Karpas-422 (cell line): ENCODE measurements at regions not wholly inside any gene's neighbourhood (a gene's known extent, or its start where the extent isn't known, plus 50 kb on each side); places are given as distances from the start of the nearest gene placed in this dataset.

Experiments
- DNase-seq: peaks from one replicate; pipeline ENCODE4 v3.0.0-alpha.2; 2015
- H2AFZ ChIP-seq: fragments of 200-600 bp; sonication (generic); 2 replicates; pipeline ENCODE4 v1.6.1; 2014; ENCODE audit warnings: antibody characterized with exemption, low read length, mixed read lengths
- H3K27ac ChIP-seq: fragments of 200-600 bp; sonication (generic); 2 replicates; pipeline ENCODE4 v1.5.1; 2014; ENCODE audit warnings: mild to moderate bottlenecking, low read length, moderate library complexity
- H3K27me3 ChIP-seq: fragments of 200-600 bp; sonication (generic); 2 replicates; pipeline ENCODE4 v1.6.1; 2014; ENCODE audit warnings: low read length, mixed read lengths
- H3K36me3 ChIP-seq: fragments of 200-600 bp; sonication (generic); 2 replicates; pipeline ENCODE4 v1.6.1; 2014; ENCODE audit warnings: low read length, mixed read lengths; ENCODE audit not compliant: insufficient read depth
- H3K4me1 ChIP-seq: fragments of 200-600 bp; sonication (generic); 2 replicates; pipeline ENCODE4 v1.6.1; 2014; ENCODE audit warnings: mild to moderate bottlenecking, low read length, mixed read lengths
- H3K4me2 ChIP-seq: fragments of 200-600 bp; sonication (generic); 2 replicates; pipeline ENCODE4 v1.6.1; 2014; ENCODE audit warnings: low read length, low read depth, mild to moderate bottlenecking; ENCODE audit not compliant: poor library complexity, severe bottlenecking
- H3K4me3 ChIP-seq: fragments of 200-600 bp; sonication (generic); 2 replicates; pipeline ENCODE4 v1.5.1; 2014; ENCODE audit warnings: mild to moderate bottlenecking, antibody characterized with exemption, low read length, mixed read lengths
- H3K79me2 ChIP-seq: fragments of 200-600 bp; sonication (generic); 2 replicates; pipeline ENCODE4 v1.6.1; 2014; ENCODE audit warnings: mild to moderate bottlenecking, low read length, mixed read lengths
- H3K9ac ChIP-seq: fragments of 200-600 bp; sonication (generic); 2 replicates; pipeline ENCODE4 v1.6.0; 2014; ENCODE audit warnings: low read length
- H3K9me2 ChIP-seq: fragments of 200-600 bp; sonication (generic), shearing (Covaris generic); replicated peaks from 2 replicates; pipeline ENCODE4 v1.6.0; 2014; ENCODE audit warnings: mild to moderate bottlenecking, low read length, moderate library complexity; ENCODE audit not compliant: insufficient read depth
- H3K9me3 ChIP-seq: fragments of 300-700, 200-600 bp; sonication (generic); 2 replicates; pipeline ENCODE4 v1.6.1; 2014; ENCODE audit warnings: low read length, mixed read lengths
- H4K20me1 ChIP-seq: fragments of 200-600 bp; sonication (generic); 2 replicates; pipeline ENCODE4 v1.6.1; 2014; ENCODE audit warnings: mild to moderate bottlenecking, antibody characterized with exemption, low read length, low read depth; ENCODE audit not compliant: insufficient read depth

DNA sequence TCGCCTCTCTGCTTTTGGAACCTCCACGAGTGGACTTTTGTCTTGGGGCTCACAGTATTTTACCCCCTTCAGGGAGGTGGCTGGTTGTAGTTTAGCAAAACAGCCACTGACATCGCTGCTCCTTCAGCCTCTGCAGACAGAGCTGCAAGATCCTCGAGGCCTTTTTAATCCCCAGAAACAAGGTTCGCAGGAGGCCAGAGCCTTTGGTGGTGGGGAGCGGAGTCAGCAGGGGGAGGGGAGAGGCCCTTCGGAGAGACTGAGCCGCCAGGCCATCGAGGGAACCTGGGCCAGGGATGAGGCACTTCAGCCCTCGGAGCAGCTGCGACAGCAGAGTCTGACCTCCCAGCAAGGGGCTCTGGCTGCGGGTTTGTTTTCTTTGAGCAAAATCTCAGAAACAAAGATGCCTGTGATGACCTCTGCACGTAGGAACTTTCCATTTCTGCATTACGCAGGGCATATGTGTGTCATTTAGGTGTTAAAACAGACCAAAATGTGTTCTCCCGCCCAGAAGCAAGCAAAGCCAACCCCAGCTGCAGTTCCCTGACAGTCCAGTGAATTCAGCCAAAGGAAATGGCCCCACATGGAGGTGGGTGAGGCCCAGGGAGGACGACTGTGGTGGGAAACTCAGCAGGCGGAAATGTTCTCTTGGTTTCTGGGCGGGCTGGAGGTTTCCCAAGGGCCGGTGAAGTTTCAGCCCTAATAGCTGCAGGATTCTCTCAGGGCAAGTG, 171.2 kb upstream of the SULF2 start:
- DNase-seq, result no peak
- H3K4me2 ChIP-seq, result no peak overlapping the region

DNA sequence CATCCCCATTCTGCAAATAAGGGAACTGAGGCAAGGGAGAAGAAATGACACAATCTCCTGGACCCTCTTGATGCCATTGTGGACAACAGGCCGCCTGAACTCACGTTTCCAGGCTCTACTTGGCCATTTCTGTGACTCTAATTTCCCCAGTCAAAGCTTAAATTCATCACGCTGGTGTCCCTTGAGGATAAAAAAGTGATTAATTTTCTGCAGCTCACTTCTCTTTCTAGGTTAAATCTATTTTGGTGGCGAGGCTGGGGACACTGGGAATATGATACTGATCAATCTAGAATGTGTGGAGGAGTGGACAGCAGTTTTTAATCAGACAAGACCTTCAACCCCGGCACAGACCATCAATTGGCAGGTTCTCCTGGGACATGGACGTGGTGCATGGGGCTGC, 168.2 kb upstream of the SULF2 start:
- Histone ChIP-seq H3K4me3 (no peak overlapping the region), H3K4me2 (no peak overlapping the region), H4K20me1 (no peaks in the 10 kb centered on the region), H2AFZ (no peak overlapping the region), H3K9me3 (no peaks in the 10 kb centered on the region), H3K27ac (no peak overlapping the region), H3K9ac (no peak overlapping the region), H3K9me2 (no peaks in the 10 kb centered on the region), H3K27me3 (no peaks in the 10 kb centered on the region), H3K79me2 (no peaks in the 10 kb centered on the region), H3K36me3 (no peaks in the 10 kb centered on the region), H3K4me1 (no peaks in the 10 kb centered on the region)
- no peak for DNase-seq

More for the DNA sequence above, 171.2 kb upstream of the SULF2 start:
- no peaks in the 10 kb centered on the region for H3K9me2 ChIP-seq
- H3K4me1 ChIP-seq, result no peaks in the 10 kb centered on the region
- no peak overlapping the region for H3K9ac ChIP-seq
- H2AFZ ChIP-seq, result no peak overlapping the region
- H4K20me1 ChIP-seq, result no peaks in the 10 kb centered on the region
- H3K36me3 ChIP-seq, result no peaks in the 10 kb centered on the region
- H3K9me3 ChIP-seq, result no peaks in the 10 kb centered on the region
- H3K4me3 ChIP-seq, result no peak overlapping the region
- H3K79me2 ChIP-seq, result no peaks in the 10 kb centered on the region
- H3K27me3 ChIP-seq, result 0 out of 2 replicates have a peak, but pooled peaks cover 2% of the 10 kb centered on the region
- H3K27ac ChIP-seq, result no peak overlapping the region

DNA sequence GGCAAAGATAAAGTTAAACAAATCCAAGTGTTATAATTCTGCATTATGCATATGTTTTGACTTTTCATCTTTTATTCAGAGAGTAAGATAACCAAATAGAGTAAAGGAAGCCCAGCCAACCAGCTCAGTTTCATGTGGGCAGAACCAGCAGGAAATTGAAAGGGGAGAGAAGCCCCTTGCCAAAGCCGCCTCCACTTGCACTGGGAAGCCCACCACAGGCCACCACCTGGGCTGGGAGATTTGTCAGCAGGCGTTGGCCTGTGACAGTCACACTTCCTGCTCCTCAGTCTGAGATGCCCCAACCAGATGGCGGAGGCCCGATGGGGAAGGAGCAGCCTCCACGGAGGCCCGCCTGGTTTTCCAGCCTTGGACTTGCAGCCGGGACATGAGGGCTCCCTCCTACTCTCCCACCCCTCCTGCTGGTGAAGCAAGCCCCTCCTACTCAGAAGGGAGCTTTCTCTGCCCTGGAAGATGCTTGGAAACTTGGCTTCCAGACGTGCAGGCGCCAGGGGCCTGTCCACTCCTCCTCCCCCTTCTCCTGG, 166.8 kb upstream of the SULF2 start:
- DNase-seq, result no peak

DNA sequence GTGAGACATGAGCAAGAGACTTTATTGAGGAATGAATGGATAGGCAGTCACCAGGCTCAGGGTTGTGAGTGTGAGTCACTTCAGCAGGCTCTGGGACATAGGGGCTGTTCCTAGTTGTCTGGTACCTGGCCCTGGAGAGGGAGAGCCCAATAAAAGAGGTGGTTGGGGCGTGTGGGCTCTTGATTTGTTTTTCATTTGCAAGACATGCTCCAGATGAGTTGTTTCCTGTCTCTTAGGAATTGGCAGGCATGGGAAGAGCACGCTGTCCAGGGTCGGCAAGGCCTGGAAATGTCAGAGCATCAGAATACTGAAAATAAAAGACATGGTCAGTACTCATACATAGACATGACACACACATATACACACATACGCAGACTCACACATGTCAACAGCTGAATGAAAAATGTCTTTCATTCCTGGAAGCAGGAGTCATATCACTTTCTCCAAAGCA, 166.3 kb upstream of the SULF2 start:
- no peak overlapping the region for H3K4me2 ChIP-seq

More for the DNA sequence above, 166.8 kb upstream of the SULF2 start:
- Histone ChIP-seq H3K9ac (no peak overlapping the region), H3K27me3 (no peaks in the 10 kb centered on the region), H3K79me2 (no peaks in the 10 kb centered on the region), H3K9me2 (no peaks in the 10 kb centered on the region), H3K9me3 (no peaks in the 10 kb centered on the region), H3K36me3 (no peaks in the 10 kb centered on the region), H3K4me3 (no peak overlapping the region), H3K4me2 (no peak overlapping the region), H3K27ac (no peak overlapping the region), H2AFZ (no peak overlapping the region), H3K4me1 (no peaks in the 10 kb centered on the region), H4K20me1 (no peaks in the 10 kb centered on the region)

DNA sequence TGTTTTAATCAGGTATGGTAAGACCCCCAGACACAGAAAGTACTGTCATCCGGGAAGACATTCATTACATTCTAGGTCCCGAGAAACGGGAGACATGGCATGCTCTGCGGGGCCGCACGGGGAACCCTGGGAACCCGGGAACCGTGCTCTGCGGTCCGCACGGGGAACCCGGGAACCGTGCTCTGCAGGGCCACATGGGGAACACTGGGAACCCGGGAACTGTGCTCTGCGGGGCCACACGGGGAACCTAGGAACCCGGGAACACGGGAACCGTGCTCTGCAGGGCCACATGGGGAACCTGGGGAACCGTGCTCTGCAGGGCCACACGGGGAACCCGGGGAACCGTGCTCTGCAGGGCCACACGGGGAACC, 165.6 kb upstream of the SULF2 start:
- no peak overlapping the region for H3K4me2 ChIP-seq
- no peaks in the 10 kb centered on the region for H3K79me2 ChIP-seq
- H3K36me3 ChIP-seq, result no peaks in the 10 kb centered on the region
- H3K9ac ChIP-seq, result no peak overlapping the region
- no peak overlapping the region for H2AFZ ChIP-seq
- no peaks in the 10 kb centered on the region for H4K20me1 ChIP-seq
- no peak for DNase-seq
- no peak overlapping the region for H3K27ac ChIP-seq
- no peaks in the 10 kb centered on the region for H3K4me1 ChIP-seq
- no peaks in the 10 kb centered on the region for H3K9me3 ChIP-seq
- no peaks in the 10 kb centered on the region for H3K27me3 ChIP-seq
- no peaks in the 10 kb centered on the region for H3K9me2 ChIP-seq
- H3K4me3 ChIP-seq, result no peak overlapping the region

More for the DNA sequence above, 166.3 kb upstream of the SULF2 start:
- no peak overlapping the region for H3K27ac ChIP-seq
- H3K9me2 ChIP-seq, result no peaks in the 10 kb centered on the region
- no peaks in the 10 kb centered on the region for H3K4me1 ChIP-seq
- no peak overlapping the region for H3K9ac ChIP-seq
- no peaks in the 10 kb centered on the region for H3K79me2 ChIP-seq
- H3K27me3 ChIP-seq, result no peaks in the 10 kb centered on the region
- H2AFZ ChIP-seq, result no peak overlapping the region
- DNase-seq, result no peak
- H4K20me1 ChIP-seq, result no peaks in the 10 kb centered on the region
- H3K36me3 ChIP-seq, result no peaks in the 10 kb centered on the region
- H3K9me3 ChIP-seq, result no peaks in the 10 kb centered on the region
- H3K4me3 ChIP-seq, result no peak overlapping the region

DNA sequence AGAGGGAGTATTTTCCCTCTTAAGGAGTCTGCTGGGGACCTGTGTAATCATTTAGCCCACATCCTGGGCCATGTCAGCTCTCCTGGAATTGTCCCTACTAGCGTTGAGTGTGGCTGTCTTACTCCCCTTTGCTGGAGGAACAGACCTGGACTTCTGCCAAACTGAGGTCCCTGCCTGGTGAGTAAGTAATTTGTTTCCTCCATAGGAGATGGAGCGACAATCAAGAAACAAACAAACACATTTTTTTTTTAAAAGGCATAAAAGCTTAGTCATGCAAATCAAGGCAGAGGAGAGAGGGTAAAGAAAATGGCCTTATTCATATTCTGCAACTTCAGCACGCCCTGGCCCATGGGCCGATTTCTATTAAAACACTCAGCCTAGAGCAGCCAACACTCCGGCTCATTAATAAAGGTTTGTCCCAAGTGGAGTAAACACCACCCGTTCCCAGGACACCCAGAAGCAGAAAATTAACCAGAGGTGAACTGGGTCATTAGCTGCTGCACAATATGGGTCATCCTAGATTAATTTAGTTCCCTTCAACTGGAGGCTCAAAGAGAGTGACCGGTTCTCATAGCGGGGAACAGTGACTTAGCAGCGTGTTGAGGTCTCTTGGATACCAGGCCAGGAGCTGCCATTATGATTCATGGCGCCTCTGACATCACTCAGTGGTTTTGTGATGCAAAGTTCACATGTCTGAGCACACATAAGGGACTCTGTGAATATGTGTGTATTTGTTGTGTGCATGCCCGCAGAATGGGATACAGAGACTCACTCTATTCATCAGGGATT, 165.0 kb upstream of the SULF2 start:
- Histone ChIP-seq H3K9me3 (no peaks in the 10 kb centered on the region), H3K4me1 (no peaks in the 10 kb centered on the region), H3K9me2 (no peaks in the 10 kb centered on the region), H3K9ac (no peak overlapping the region), H3K79me2 (no peaks in the 10 kb centered on the region), H3K27ac (no peak overlapping the region), H3K4me3 (no peak overlapping the region), H4K20me1 (no peaks in the 10 kb centered on the region), H3K36me3 (no peaks in the 10 kb centered on the region), H3K4me2 (no peak overlapping the region), H3K27me3 (no peaks in the 10 kb centered on the region), H2AFZ (no peak overlapping the region)
- DNase-seq, result no peak

DNA sequence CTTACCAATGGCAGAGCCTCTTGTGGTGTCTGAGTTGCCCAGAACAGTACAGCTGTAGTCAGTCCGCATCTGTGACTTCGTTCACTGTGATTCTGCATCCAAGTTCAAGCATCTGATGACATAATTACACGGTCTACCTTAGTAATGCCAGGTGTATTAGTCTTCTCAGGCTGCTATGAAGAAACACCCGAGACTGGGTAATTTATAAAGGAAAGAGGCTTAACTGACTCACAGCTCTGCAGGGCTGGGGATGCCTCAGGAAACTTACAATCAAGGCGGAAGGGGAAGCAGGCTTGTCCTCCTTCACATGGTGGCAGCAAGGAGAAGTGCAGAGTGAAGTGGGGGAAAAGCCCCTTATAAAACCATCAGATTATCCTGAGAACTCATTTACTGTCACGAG, 163.9 kb upstream of the SULF2 start:
- no peaks in the 10 kb centered on the region for H3K79me2 ChIP-seq
- H3K36me3 ChIP-seq, result no peaks in the 10 kb centered on the region
- H3K4me2 ChIP-seq, result no peak overlapping the region
- no peak for DNase-seq
- no peak overlapping the region for H3K9ac ChIP-seq
- H3K4me1 ChIP-seq, result no peaks in the 10 kb centered on the region
- no peak overlapping the region for H3K27ac ChIP-seq
- H3K4me3 ChIP-seq, result no peak overlapping the region
- no peaks in the 10 kb centered on the region for H4K20me1 ChIP-seq
- no peaks in the 10 kb centered on the region for H3K27me3 ChIP-seq
- no peak overlapping the region for H2AFZ ChIP-seq
- no peaks in the 10 kb centered on the region for H3K9me3 ChIP-seq
- no peaks in the 10 kb centered on the region for H3K9me2 ChIP-seq

DNA sequence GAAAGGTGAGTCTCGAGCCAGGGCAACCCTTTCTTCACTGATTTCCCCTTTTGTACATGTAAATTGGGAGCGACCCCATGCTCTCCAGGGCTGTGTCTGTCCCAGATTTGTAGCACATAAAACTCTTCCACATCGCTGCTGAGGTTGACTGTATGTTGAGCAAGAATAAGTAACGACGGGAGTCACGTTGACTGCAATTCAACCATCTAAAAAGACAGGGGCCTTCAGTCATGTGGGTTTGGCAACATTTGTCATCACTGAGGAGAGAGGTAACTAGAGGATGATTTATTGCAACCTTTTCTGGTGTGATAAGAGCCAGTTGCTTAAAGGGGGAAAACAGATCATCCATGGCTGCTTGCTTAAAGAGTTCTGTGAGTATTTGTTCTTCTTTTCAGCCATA, 159.4 kb upstream of the SULF2 start:
- H3K79me2 ChIP-seq, result no peaks in the 10 kb centered on the region
- no peaks in the 10 kb centered on the region for H3K9me3 ChIP-seq

More for the DNA sequence above, 159.4 kb upstream of the SULF2 start:
- Histone ChIP-seq H4K20me1 (no peaks in the 10 kb centered on the region), H3K4me3 (no peak overlapping the region), H2AFZ (no peak overlapping the region), H3K27ac (no peak overlapping the region), H3K4me2 (no peak overlapping the region), H3K36me3 (no peaks in the 10 kb centered on the region), H3K27me3 (no peaks in the 10 kb centered on the region), H3K4me1 (no peaks in the 10 kb centered on the region), H3K9ac (no peak overlapping the region), H3K9me2 (no peaks in the 10 kb centered on the region)
- no peak for DNase-seq
